Gastroesophageal sphincter (tissue), 3 donors: ENCODE measurements at regions not wholly inside any gene's neighbourhood (a gene's known extent, or its start where the extent isn't known, plus 50 kb on each side); places are given as distances from the start of the nearest gene placed in this dataset.

ENCODE experiments used
- EP300 ChIP-seq: sonication (generic); formaldehyde crosslinking; IDR thresholded peaks from one replicate; pipeline ENCODE4 v1.6.1; 2017; ENCODE audit warnings: antibody characterized with exemption, mild to moderate bottlenecking
- POLR2A ChIP-seq, 2 donors: fragments of 450-650 bp; IDR thresholded peaks; one replicate each; pipeline ENCODE4 v1.6.1; 2017; ENCODE audit warnings: antibody characterized with exemption in 2 of 2, mild to moderate bottlenecking in 2 of 2, moderate library complexity in 1 of 2
- TF ChIP-seq, protein P1 (sequence below), 4 experiments: fragments of 200-600 bp in 2 of 4; fragments of 450-650 bp in 2 of 4; sonication (generic) in 1 of 4; IDR thresholded peaks; one replicate each; pipeline ENCODE4 v1.5.1; 2017 to 2019; ENCODE audit warnings: antibody characterized with exemption in 4 of 4, mild to moderate bottlenecking in 2 of 4, moderate library complexity in 2 of 4

DNA sequence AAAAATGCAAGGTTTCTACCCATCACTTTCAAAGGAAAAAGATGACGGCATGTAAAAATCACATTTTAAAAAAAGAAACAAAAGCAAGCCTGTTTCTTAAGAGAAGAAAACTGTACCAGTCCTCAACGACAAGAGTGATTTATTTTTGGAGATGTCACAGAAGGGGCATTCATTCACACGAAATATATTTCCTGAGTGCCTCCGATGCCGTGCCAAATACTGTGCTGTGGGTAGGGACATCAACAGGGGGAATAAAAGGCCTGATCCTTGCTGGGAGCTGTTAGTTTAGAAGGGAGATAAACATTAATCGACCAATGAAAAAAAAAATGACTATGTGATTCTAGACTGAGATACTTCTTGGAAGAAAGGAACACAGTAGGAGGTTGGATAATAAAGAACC, 297.5 kb upstream of the SOX5 start:
- TF ChIP-seq, protein P1, sequence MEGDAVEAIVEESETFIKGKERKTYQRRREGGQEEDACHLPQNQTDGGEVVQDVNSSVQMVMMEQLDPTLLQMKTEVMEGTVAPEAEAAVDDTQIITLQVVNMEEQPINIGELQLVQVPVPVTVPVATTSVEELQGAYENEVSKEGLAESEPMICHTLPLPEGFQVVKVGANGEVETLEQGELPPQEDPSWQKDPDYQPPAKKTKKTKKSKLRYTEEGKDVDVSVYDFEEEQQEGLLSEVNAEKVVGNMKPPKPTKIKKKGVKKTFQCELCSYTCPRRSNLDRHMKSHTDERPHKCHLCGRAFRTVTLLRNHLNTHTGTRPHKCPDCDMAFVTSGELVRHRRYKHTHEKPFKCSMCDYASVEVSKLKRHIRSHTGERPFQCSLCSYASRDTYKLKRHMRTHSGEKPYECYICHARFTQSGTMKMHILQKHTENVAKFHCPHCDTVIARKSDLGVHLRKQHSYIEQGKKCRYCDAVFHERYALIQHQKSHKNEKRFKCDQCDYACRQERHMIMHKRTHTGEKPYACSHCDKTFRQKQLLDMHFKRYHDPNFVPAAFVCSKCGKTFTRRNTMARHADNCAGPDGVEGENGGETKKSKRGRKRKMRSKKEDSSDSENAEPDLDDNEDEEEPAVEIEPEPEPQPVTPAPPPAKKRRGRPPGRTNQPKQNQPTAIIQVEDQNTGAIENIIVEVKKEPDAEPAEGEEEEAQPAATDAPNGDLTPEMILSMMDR (IDR thresholded peaks at IDR 0.05), result no peak
- TF ChIP-seq POLR2A (IDR thresholded peaks at IDR 0.05), result no peak
- no peak for TF ChIP-seq EP300
